SK-N-SH (cell line): ENCODE measurements at regions not wholly inside any gene's neighbourhood (a gene's known extent, or its start where the extent isn't known, plus 50 kb on each side); places are given as distances from the start of the nearest gene placed in this dataset.

ENCODE experiments used
- CTCF ChIA-PET: fragments of 300-600, 350-600 bp; formaldehyde crosslinking; extraction: SDS; loops from one replicate; lab custom pipeline; 2021; lab: Yijun Ruan, JAX
- POLR2A ChIA-PET: fragments of 350-600 bp; sonication (Branson Sonifier 250); formaldehyde crosslinking; extraction: SDS; loops from one replicate; lab custom pipeline; 2020; ENCODE audit warnings: antibody characterized with exemption, inconsistent platforms; lab: Yijun Ruan, JAX
- DNase-seq: peaks from one replicate; pipeline ENCODE4 v3.0.0; 2012
- H2AFZ ChIP-seq: fragments of 200-600 bp; sonication (generic); 2 replicates; pipeline ENCODE4 v1.8.1; 2016; ENCODE audit warnings: antibody characterized with exemption, mild to moderate bottlenecking, low read depth
- H3F3A ChIP-seq: fragments of 200-600 bp; sonication (generic); replicated peaks from 2 replicates; pipeline ENCODE3; 2016; ENCODE audit warnings: antibody characterized with exemption, mild to moderate bottlenecking; ENCODE audit not compliant: insufficient read depth
- H3K27ac ChIP-seq, 2 experiments: fragments of 200-500 bp in 1 of 2; fragments of 200-600 bp in 1 of 2; sonication (Bioruptor generic) in 1 of 2; sonication (generic), shearing (Covaris generic) in 1 of 2; 2 replicates each; pipeline versions ENCODE4 v1.5.1 to v1.6.1; 2014 to 2016; ENCODE audit warnings: low read depth in 2 of 2, inconsistent platforms in 1 of 2, low read length in 1 of 2, mild to moderate bottlenecking in 1 of 2, mixed read lengths in 1 of 2
- H3K27me3 ChIP-seq: fragments of 200-600 bp; sonication (generic), shearing (Covaris generic); 2 replicates; pipeline ENCODE4 v1.6.1; 2016; ENCODE audit warnings: mixed run types; ENCODE audit not compliant: insufficient read depth
- H3K36me3 ChIP-seq, 2 experiments: fragments of 200-500 bp in 1 of 2; fragments of 200-600 bp in 1 of 2; sonication (Bioruptor generic) in 1 of 2; sonication (generic) in 1 of 2; replicated peaks in 1 of 2; 2 replicates each; pipeline versions ENCODE3 to v1.5.1; 2014 to 2016; ENCODE audit warnings: low read length in 1 of 2, mild to moderate bottlenecking in 1 of 2; ENCODE audit not compliant: insufficient read depth in 2 of 2, control insufficient read depth in 1 of 2
- H3K4me1 ChIP-seq, 2 experiments: fragments of 200-500 bp in 1 of 2; fragments of 200-600 bp in 1 of 2; sonication (Bioruptor generic) in 1 of 2; sonication (generic), shearing (Covaris generic) in 1 of 2; 2 replicates each; pipeline versions ENCODE4 v1.5.1 to v1.6.1; 2014 to 2016; ENCODE audit warnings: low read depth in 1 of 2, low read length in 1 of 2, mixed run types in 1 of 2; ENCODE audit not compliant: insufficient read depth in 2 of 2, control insufficient read depth in 1 of 2
- H3K4me2 ChIP-seq: fragments of 200-600 bp; sonication (generic), shearing (Covaris generic); 2 replicates; pipeline ENCODE4 v1.6.1; 2017; ENCODE audit warnings: mixed run types
- H3K4me3 ChIP-seq, 2 experiments: fragments of 200-500 bp in 1 of 2; fragments of 200-600 bp in 1 of 2; sonication (Bioruptor generic) in 1 of 2; sonication (generic), shearing (Covaris generic) in 1 of 2; 2 replicates each; pipeline versions ENCODE4 v1.5.1 to v1.8.1; 2014 to 2016; ENCODE audit warnings: low read depth in 2 of 2, inconsistent platforms in 1 of 2, low read length in 1 of 2, mild to moderate bottlenecking in 1 of 2, mixed read lengths in 1 of 2, moderate library complexity in 1 of 2
- H3K79me2 ChIP-seq: fragments of 200-600 bp; sonication (generic); 2 replicates; pipeline ENCODE4 v1.8.1; 2017; ENCODE audit warnings: mild to moderate bottlenecking; ENCODE audit not compliant: insufficient read depth
- H3K9ac ChIP-seq: fragments of 200-600 bp; sonication (generic); 2 replicates; pipeline ENCODE4 v1.6.1; 2017; ENCODE audit warnings: mixed run types
- H3K9me2 ChIP-seq: fragments of 200-600 bp; sonication (generic); 2 replicates; pipeline ENCODE4 v1.6.1; 2017; ENCODE audit warnings: mixed run types
- H3K9me3 ChIP-seq: fragments of 200-600 bp; sonication (generic); 2 replicates; pipeline ENCODE4 v1.6.1; 2017; ENCODE audit warnings: mixed run types, mild to moderate bottlenecking, moderate library complexity
- H4K20me1 ChIP-seq: fragments of 200-600 bp; sonication (generic); 2 replicates; pipeline ENCODE4 v1.6.1; 2017; ENCODE audit warnings: mild to moderate bottlenecking, mixed run types; ENCODE audit not compliant: insufficient read depth
- CTCF ChIP-seq: fragments of 200-600 bp; sonication (generic); IDR thresholded peaks from 2 replicates; pipeline ENCODE4 v1.6.1; 2017; ENCODE audit warnings: antibody characterized with exemption, mild to moderate bottlenecking, moderate library complexity
- ELF1 ChIP-seq: IDR thresholded peaks from 2 replicates; pipeline ENCODE4 v1.4.0; 2012
- EP300 ChIP-seq, 2 experiments: IDR thresholded peaks; 2 replicates each; pipeline versions ENCODE4 v1.4.0 to v1.6.1; 2012; ENCODE audit warnings: borderline replicate concordance in 1 of 2, low read depth in 1 of 2, low read length in 1 of 2
- GATA2 ChIP-seq: sonication (generic); formaldehyde crosslinking; IDR thresholded peaks from 2 replicates; pipeline ENCODE4 v1.5.0; 2020; ENCODE audit warnings: mild to moderate bottlenecking, missing genetic modification reagents
- MEF2A ChIP-seq: IDR thresholded peaks from 2 replicates; pipeline ENCODE4 v1.4.0; 2012; ENCODE audit warnings: low read depth, borderline replicate concordance
- MXI1 ChIP-seq: IDR thresholded peaks from 2 replicates; pipeline ENCODE4 v1.6.1; 2012; ENCODE audit warnings: mild to moderate bottlenecking, low read depth, low read length, improper control_type of control experiment
- NFIC ChIP-seq: IDR thresholded peaks from 2 replicates; pipeline ENCODE4 v1.4.0; 2012; ENCODE audit warnings: borderline replicate concordance
- POLR2AphosphoS5 ChIP-seq: IDR thresholded peaks from 2 replicates; pipeline ENCODE4 v1.6.1; 2012; ENCODE audit warnings: low read depth, low read length
- RAD21 ChIP-seq: IDR thresholded peaks from 2 replicates; pipeline ENCODE4 v1.6.1; 2012; ENCODE audit warnings: mild to moderate bottlenecking, low read length
- REST ChIP-seq: IDR thresholded peaks from 2 replicates; pipeline ENCODE4 v1.6.1; 2012; ENCODE audit warnings: mild to moderate bottlenecking, low read depth, low read length, moderate library complexity
- SIN3A ChIP-seq: IDR thresholded peaks from 2 replicates; pipeline ENCODE4 v1.6.1; 2012; ENCODE audit warnings: low read depth, mild to moderate bottlenecking, low read length, moderate library complexity, borderline replicate concordance
- SMC3 ChIP-seq: IDR thresholded peaks from 2 replicates; pipeline ENCODE4 v1.6.1; 2012; ENCODE audit warnings: low read depth, low read length, improper control_type of control experiment
- TAF1 ChIP-seq: IDR thresholded peaks from 2 replicates; pipeline ENCODE4 v1.6.1; 2012; ENCODE audit warnings: low read depth, mild to moderate bottlenecking, low read length, moderate library complexity, borderline replicate concordance
- TCF12 ChIP-seq: IDR thresholded peaks from 2 replicates; pipeline ENCODE4 v1.4.0; 2012
- TEAD4 ChIP-seq: IDR thresholded peaks from 2 replicates; pipeline ENCODE4 v1.4.0; 2012; ENCODE audit warnings: mild to moderate bottlenecking, borderline replicate concordance; ENCODE audit not compliant: insufficient read depth
- YY1 ChIP-seq: IDR thresholded peaks from 2 replicates; pipeline ENCODE4 v1.4.0; 2012; ENCODE audit warnings: low read depth, mild to moderate bottlenecking
- WGBS: methylation state at CpG from one replicate; pipeline ENCODE4 v1.1.6; 2017; ENCODE audit warnings: low lambda C conversion rate; 5-methylcytosine and 5-hydroxymethylcytosine counted together
- TF ChIP-seq, protein P1 (sequence below): IDR thresholded peaks from 2 replicates; pipeline ENCODE4; 2012
- TF ChIP-seq, protein P2 (sequence below): fragments of 150-350 bp; IDR thresholded peaks from 2 replicates; pipeline ENCODE4 v1.6.1; 2017; ENCODE audit warnings: antibody characterized with exemption, low read length, low read depth, borderline replicate concordance
- TF ChIP-seq, protein P3 (sequence below): fragments of 150-350 bp; IDR thresholded peaks from 2 replicates; pipeline ENCODE4 v1.6.1; 2016; ENCODE audit warnings: mild to moderate bottlenecking, low read depth, low read length

- TF ChIP-seq RAD21 (no peak), TEAD4 (no peak)
- TF ChIP-seq, protein P1, sequence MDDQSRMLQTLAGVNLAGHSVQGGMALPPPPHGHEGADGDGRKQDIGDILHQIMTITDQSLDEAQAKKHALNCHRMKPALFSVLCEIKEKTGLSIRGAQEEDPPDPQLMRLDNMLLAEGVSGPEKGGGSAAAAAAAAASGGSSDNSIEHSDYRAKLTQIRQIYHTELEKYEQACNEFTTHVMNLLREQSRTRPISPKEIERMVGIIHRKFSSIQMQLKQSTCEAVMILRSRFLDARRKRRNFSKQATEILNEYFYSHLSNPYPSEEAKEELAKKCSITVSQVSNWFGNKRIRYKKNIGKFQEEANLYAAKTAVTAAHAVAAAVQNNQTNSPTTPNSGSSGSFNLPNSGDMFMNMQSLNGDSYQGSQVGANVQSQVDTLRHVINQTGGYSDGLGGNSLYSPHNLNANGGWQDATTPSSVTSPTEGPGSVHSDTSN = no peak
Measured at GRCh38 chr2:122237450-122237849, 482.0 kb downstream of the TSN start (continued).

DNA sequence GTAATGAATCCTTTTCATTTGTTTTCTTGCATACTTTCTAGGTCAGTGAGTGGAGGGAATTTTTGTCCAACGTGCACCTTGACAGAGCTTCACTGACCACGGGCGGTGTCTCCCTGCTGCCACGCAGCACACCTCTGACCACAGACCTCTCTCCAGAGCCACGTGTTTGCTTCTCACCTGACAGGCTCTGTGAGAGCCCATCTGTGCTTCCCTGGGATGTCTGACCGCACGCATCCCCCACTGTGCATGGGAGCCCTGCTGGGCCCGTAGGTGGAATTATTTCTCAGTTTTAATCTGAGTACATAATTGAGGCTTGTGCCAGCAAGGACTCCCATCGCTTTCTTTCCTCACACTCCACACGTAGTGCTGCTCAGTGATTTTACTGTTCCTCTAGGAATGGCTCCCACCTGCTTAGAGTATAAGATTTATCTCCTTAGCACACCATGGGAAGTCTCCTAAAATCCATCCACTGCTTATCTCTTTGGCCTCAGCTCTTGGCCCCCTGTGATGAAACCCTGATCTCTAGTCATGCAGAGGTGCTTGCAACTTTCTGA lies 482.6 kb downstream of the TSN start:
- Histone ChIP-seq H3K4me2 (no peak overlapping the region), H3K79me2 (no peaks in the 10 kb centered on the region), H3K4me3 (no peak overlapping the region), H4K20me1 (no peaks in the 10 kb centered on the region), H3K9me3 (no peaks in the 10 kb centered on the region), H2AFZ (no peak overlapping the region), H3K9me2 (no peaks in the 10 kb centered on the region), H3K27ac (no peak overlapping the region), H3K36me3 (no peaks in the 10 kb centered on the region), H3K27me3 (no peaks in the 10 kb centered on the region), H3F3A (no peaks in the 10 kb centered on the region), H3K4me1 (no peaks in the 10 kb centered on the region; a peak in 1 of 4 replicates), H3K9ac (no peak overlapping the region)
- DNase-seq = no peak
- CTCF ChIA-PET = no interaction called here
- POLR2A ChIA-PET = no interaction called here
- 35% methylated on average over 10 of the region's 10 CpGs for WGBS
- no peak for TF ChIP-seq ELF1
- TF ChIP-seq YY1 = no peak
- no peak for TF ChIP-seq MXI1
- no peak for TF ChIP-seq REST
- no peak for TF ChIP-seq TAF1
- TF ChIP-seq SIN3A = no peak
- TF ChIP-seq TEAD4 = no peak
- TF ChIP-seq, protein P2, sequence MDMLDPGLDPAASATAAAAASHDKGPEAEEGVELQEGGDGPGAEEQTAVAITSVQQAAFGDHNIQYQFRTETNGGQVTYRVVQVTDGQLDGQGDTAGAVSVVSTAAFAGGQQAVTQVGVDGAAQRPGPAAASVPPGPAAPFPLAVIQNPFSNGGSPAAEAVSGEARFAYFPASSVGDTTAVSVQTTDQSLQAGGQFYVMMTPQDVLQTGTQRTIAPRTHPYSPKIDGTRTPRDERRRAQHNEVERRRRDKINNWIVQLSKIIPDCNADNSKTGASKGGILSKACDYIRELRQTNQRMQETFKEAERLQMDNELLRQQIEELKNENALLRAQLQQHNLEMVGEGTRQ = no peak
- no peak for TF ChIP-seq POLR2AphosphoS5
- no peak for TF ChIP-seq TCF12
- no peak for TF ChIP-seq MEF2A
- no peak for TF ChIP-seq EP300 (IDR thresholded peaks at IDR 0.05; ENCODE audit: borderline replicate concordance in 1 of 2, low read depth in 1 of 2, low read length in 1 of 2)
- no peak for TF ChIP-seq RAD21
- TF ChIP-seq NFIC = no peak
- TF ChIP-seq, protein P3, sequence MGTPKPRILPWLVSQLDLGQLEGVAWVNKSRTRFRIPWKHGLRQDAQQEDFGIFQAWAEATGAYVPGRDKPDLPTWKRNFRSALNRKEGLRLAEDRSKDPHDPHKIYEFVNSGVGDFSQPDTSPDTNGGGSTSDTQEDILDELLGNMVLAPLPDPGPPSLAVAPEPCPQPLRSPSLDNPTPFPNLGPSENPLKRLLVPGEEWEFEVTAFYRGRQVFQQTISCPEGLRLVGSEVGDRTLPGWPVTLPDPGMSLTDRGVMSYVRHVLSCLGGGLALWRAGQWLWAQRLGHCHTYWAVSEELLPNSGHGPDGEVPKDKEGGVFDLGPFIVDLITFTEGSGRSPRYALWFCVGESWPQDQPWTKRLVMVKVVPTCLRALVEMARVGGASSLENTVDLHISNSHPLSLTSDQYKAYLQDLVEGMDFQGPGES = no peak
- no peak for TF ChIP-seq CTCF
- TF ChIP-seq, protein P1 = no peak
- no peak for TF ChIP-seq SMC3
- no peak for TF ChIP-seq GATA2 (CRISPR knock-in tag)
